Keratinocyte (primary cell): ENCODE measurements at regions not wholly inside any gene's neighbourhood (a gene's known extent, or its start where the extent isn't known, plus 50 kb on each side); places are given as distances from the start of the nearest gene placed in this dataset.

ENCODE experiments used
- EZH2 ChIP-seq: IDR thresholded peaks from one replicate; pipeline ENCODE4 v1.6.1; 2012; ENCODE audit warnings: inconsistent platforms, mild to moderate bottlenecking, low read length, moderate library complexity
- TF ChIP-seq, protein P1 (sequence below), 3 experiments: IDR thresholded peaks in 1 of 3; conservative IDR thresholded peaks in 1 of 3; optimal IDR thresholded peaks in 1 of 3; 2 replicates in 2 of 3; 3 replicates in 1 of 3; pipeline versions ENCODE3 to v1.5.1; 2011; ENCODE audit warnings: low read length in 3 of 3, mild to moderate bottlenecking in 3 of 3, moderate library complexity in 2 of 3, control low read depth in 1 of 3, inconsistent platforms in 1 of 3; ENCODE audit not compliant: insufficient read depth in 2 of 3; ENCODE audit errors: extremely low read depth in 1 of 3

DNA sequence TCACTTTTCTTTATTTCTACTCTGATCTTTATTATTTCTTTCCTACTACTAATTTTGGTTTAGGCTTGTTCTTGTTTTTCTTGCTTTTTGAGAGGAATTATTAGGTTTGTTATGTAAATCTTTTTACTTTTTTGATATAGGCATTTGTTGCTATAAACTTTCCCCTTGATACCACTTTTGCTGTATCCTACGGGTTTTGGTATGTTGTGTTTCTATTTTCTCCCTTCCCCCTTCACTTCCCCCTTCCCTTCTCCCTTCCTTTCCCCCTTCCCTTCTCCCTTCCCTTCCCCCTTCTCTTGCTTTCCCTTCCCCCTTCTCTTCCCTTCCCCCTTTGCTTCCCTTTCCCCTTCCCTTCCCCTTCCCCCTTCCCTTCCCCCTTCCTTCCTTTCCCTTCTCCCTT, 529.6 kb downstream of the RAB38 start:
- TF ChIP-seq, protein P1, sequence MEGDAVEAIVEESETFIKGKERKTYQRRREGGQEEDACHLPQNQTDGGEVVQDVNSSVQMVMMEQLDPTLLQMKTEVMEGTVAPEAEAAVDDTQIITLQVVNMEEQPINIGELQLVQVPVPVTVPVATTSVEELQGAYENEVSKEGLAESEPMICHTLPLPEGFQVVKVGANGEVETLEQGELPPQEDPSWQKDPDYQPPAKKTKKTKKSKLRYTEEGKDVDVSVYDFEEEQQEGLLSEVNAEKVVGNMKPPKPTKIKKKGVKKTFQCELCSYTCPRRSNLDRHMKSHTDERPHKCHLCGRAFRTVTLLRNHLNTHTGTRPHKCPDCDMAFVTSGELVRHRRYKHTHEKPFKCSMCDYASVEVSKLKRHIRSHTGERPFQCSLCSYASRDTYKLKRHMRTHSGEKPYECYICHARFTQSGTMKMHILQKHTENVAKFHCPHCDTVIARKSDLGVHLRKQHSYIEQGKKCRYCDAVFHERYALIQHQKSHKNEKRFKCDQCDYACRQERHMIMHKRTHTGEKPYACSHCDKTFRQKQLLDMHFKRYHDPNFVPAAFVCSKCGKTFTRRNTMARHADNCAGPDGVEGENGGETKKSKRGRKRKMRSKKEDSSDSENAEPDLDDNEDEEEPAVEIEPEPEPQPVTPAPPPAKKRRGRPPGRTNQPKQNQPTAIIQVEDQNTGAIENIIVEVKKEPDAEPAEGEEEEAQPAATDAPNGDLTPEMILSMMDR (optimal IDR thresholded peaks at IDR 0.05 in 1 of 3, IDR thresholded peaks at IDR 0.05 in 1 of 3, conservative IDR thresholded peaks at IDR 0.05 in 1 of 3; ENCODE audit: extremely low read depth in 1 of 3, insufficient read depth in 2 of 3, low read length in 3 of 3) = no peak
- TF ChIP-seq EZH2 = no peak
